Stomach smooth muscle (tissue), 2 donors: ENCODE measurements at regions not wholly inside any gene's neighbourhood (a gene's known extent, or its start where the extent isn't known, plus 50 kb on each side); places are given as distances from the start of the nearest gene placed in this dataset.

Source experiments
- H3K27ac ChIP-seq: one replicate; pipeline ENCODE4 v1.7.0; 2013; ENCODE audit warnings: mild to moderate bottlenecking, low read length, inconsistent platforms
- H3K27me3 ChIP-seq, 2 donors: one replicate each; pipeline ENCODE4 v1.7.0; 2013; ENCODE audit warnings: low read length in 2 of 2; ENCODE audit not compliant: insufficient read depth in 2 of 2, control insufficient read depth in 1 of 2
- H3K36me3 ChIP-seq, 2 donors: one replicate each; pipeline ENCODE4 v1.7.0; 2013; ENCODE audit warnings: low read length in 2 of 2; ENCODE audit not compliant: control insufficient read depth in 2 of 2, insufficient read depth in 2 of 2
- H3K4me1 ChIP-seq: one replicate; pipeline ENCODE4 v1.7.0; 2013; ENCODE audit warnings: low read length; ENCODE audit not compliant: control insufficient read depth, insufficient read depth
- H3K4me3 ChIP-seq, 2 donors: one replicate each; pipeline ENCODE4 v1.7.0; 2013; ENCODE audit warnings: low read length in 2 of 2
- H3K9ac ChIP-seq, 2 donors: one replicate each; pipeline ENCODE4 v1.7.0; 2013; ENCODE audit warnings: low read length in 2 of 2, mild to moderate bottlenecking in 1 of 2
- H3K9me3 ChIP-seq, 2 donors: one replicate each; pipeline ENCODE4 v1.7.0; 2013; ENCODE audit warnings: low read length in 2 of 2; ENCODE audit not compliant: control insufficient read depth in 2 of 2
- donor health status: healthy.
- donor health status: Pancreatic carcinoma.

GRCh38 chr6:156125844-156126243, 651.3 kb upstream of the ARID1B start:
- H3K9ac ChIP-seq: no peak overlapping the region
- no peak overlapping the region for H3K27ac ChIP-seq
- H3K4me3 ChIP-seq: no peak overlapping the region
- no peaks in the 10 kb centered on the region for H3K9me3 ChIP-seq
- H3K36me3 ChIP-seq: no peaks in the 10 kb centered on the region
- H3K27me3 ChIP-seq: no peaks in the 10 kb centered on the region
- H3K4me1 ChIP-seq: no peaks in the 10 kb centered on the region

GRCh38 chr6:156123731-156124130, 653.4 kb upstream of the ARID1B start:
- Histone ChIP-seq H3K36me3 (no peaks in the 10 kb centered on the region), H3K9me3 (peaks cover 0 to 4% of the 10 kb centered on the region in 2 donors), H3K27me3 (no peaks in the 10 kb centered on the region), H3K4me3 (no peak overlapping the region), H3K4me1 (no peaks in the 10 kb centered on the region), H3K9ac (no peak overlapping the region), H3K27ac (no peak overlapping the region)

DNA sequence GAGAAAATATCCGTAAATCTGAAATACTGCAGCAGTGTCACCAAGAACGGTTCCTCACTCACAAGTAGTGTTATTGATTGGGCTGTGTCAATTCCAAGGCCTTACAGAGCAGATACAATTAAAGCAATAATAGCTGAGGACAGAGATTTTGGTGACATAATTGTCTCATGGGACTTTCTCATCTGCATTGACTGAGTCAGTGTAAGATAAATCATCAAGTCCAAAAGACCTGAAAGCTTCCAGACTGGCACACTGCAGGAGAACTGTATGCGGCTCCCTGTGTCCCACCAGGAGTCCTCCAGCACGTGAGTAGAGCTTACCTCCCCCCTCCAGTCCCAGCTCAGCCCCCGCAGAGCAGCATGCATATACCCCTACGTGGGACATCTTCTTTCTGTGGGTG, 655.2 kb upstream of the ARID1B start:
- no peak overlapping the region for H3K27ac ChIP-seq
- H3K4me1 ChIP-seq: no peaks in the 10 kb centered on the region
- no peak overlapping the region for H3K4me3 ChIP-seq
- no peaks in the 10 kb centered on the region for H3K27me3 ChIP-seq
- no peak overlapping the region for H3K9ac ChIP-seq
- no peaks in the 10 kb centered on the region for H3K36me3 ChIP-seq
- H3K9me3 ChIP-seq: peaks cover 0 to 4% of the 10 kb centered on the region in 2 donors

GRCh38 chr6:156114541-156114940, 658.9 kb upstream of the NOX3 start:
- Histone ChIP-seq H3K27me3 (no peaks in the 10 kb centered on the region), H3K4me1 (no peaks in the 10 kb centered on the region), H3K4me3 (no peak overlapping the region), H3K9me3 (no peaks in the 10 kb centered on the region), H3K27ac (no peak overlapping the region), H3K36me3 (no peaks in the 10 kb centered on the region), H3K9ac (no peak overlapping the region)

DNA sequence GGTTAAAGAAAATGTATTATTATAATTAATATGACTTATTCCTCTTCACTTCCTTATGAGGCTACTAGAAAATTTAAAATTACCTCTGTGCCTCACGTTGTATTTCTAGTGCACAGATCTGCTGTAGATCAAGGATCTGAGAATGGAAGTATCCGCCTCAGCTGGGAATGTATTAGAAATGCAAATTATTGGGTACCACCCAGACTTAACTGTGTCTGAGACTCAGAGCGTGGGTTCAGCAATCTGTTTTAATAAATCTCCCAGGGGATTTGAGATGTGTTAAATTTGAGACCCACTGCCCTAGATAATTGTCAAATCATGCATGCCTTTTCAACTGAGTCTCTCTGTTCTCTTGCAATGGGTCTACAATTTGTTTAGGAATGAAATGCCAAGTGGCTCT, 658.0 kb upstream of the NOX3 start:
- no peaks in the 10 kb centered on the region for H3K4me1 ChIP-seq
- no peaks in the 10 kb centered on the region for H3K36me3 ChIP-seq
- H3K27me3 ChIP-seq: no peaks in the 10 kb centered on the region
- H3K27ac ChIP-seq: no peak overlapping the region
- H3K9me3 ChIP-seq: no peaks in the 10 kb centered on the region
- no peak overlapping the region for H3K4me3 ChIP-seq
- no peak overlapping the region for H3K9ac ChIP-seq

GRCh38 chr6:156111913-156112312, 656.3 kb upstream of the NOX3 start:
- H3K27me3 ChIP-seq: no peaks in the 10 kb centered on the region
- no peak overlapping the region for H3K9ac ChIP-seq
- H3K36me3 ChIP-seq: no peaks in the 10 kb centered on the region
- H3K4me3 ChIP-seq: no peak overlapping the region
- no peaks in the 10 kb centered on the region for H3K9me3 ChIP-seq
- no peaks in the 10 kb centered on the region for H3K4me1 ChIP-seq
- H3K27ac ChIP-seq: no peak overlapping the region

GRCh38 chr6:156110249-156110648, 654.6 kb upstream of the NOX3 start:
- no peaks in the 10 kb centered on the region for H3K36me3 ChIP-seq
- no peak overlapping the region for H3K4me3 ChIP-seq
- no peak overlapping the region for H3K27ac ChIP-seq
- no peak overlapping the region for H3K9ac ChIP-seq
- no peaks in the 10 kb centered on the region for H3K4me1 ChIP-seq
- H3K9me3 ChIP-seq: no peaks in the 10 kb centered on the region
- no peaks in the 10 kb centered on the region for H3K27me3 ChIP-seq

DNA sequence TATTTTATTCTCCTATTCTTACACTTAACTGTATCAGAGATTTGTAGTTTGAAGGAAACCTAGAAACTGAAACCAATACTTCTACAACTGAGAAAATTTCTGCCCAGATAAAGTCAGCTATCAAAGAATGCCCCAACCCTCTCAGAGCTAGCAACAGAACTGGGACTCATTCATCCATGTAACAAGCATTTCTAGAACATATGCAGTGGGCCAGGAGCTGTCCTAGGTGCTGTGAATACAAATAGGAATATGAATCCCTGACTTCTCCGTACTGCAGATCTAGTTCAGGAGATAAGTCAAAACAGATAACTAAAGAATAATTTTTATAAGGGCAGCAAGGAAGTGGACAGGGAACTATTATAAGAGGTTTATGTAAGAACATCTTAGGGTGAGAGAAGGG, 654.1 kb upstream of the NOX3 start:
- no peak overlapping the region for H3K27ac ChIP-seq
- H3K4me1 ChIP-seq: no peaks in the 10 kb centered on the region
- no peaks in the 10 kb centered on the region for H3K27me3 ChIP-seq
- H3K4me3 ChIP-seq: no peak overlapping the region
- no peaks in the 10 kb centered on the region for H3K9me3 ChIP-seq
- no peaks in the 10 kb centered on the region for H3K36me3 ChIP-seq
- H3K9ac ChIP-seq: no peak overlapping the region

GRCh38 chr6:156107624-156108101, 652.0 kb upstream of the NOX3 start:
- no peaks in the 10 kb centered on the region for H3K27me3 ChIP-seq
- no peaks in the 10 kb centered on the region for H3K9me3 ChIP-seq
- H3K4me3 ChIP-seq: no peak overlapping the region
- no peak overlapping the region for H3K27ac ChIP-seq
- no peaks in the 10 kb centered on the region for H3K4me1 ChIP-seq
- H3K36me3 ChIP-seq: no peaks in the 10 kb centered on the region
- H3K9ac ChIP-seq: no peak overlapping the region

DNA sequence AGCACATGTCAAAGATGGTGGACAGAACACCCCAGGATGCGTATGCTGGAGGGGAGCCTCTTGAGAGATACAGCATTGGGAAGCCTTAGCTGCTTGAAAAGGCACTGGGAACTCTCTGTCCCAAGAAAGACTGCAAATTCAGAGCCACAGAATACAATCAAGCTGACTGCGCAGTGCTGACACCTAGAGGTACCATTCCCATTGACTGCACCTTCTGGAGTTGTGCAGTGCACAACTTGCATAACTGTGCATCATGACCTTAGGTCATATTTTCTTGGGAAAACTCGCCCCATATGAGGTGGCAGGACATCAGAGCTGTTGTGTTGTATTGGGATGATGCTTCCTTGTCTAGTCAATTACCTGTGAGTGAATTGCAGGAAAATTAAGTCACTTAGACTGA, 646.5 kb upstream of the NOX3 start:
- Histone ChIP-seq H3K9ac (no peak overlapping the region), H3K27me3 (no peaks in the 10 kb centered on the region), H3K27ac (no peak overlapping the region), H3K9me3 (no peaks in the 10 kb centered on the region), H3K4me3 (no peak overlapping the region), H3K4me1 (no peaks in the 10 kb centered on the region), H3K36me3 (no peaks in the 10 kb centered on the region)

DNA sequence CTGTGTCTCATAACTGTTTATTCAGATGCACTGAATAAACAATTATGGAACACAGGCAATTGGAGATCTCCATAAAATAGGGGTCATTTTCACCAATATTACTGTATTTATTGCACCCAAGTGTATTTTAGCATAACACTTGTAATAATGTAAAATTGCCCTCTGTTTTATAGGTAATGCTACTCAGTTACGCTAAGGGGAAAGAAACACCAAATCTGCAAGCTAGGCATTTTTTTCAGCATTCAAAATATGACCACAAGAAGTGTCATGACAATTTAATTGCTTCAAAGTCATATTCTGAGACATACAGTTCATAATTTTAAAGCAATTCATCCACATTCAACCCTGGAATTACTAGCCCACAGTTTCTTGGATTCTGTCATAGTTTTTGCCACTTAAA, 643.2 kb upstream of the NOX3 start:
- Histone ChIP-seq H3K4me1 (no peaks in the 10 kb centered on the region), H3K27me3 (no peaks in the 10 kb centered on the region), H3K27ac (no peak overlapping the region), H3K9ac (no peak overlapping the region), H3K36me3 (no peaks in the 10 kb centered on the region), H3K4me3 (no peak overlapping the region), H3K9me3 (no peaks in the 10 kb centered on the region)
